ENCODE measurements at regions not wholly inside any gene's neighbourhood (a gene's known extent, or its start where the extent isn't known, plus 50 kb on each side); places are given as distances from the start of the nearest gene placed in this dataset.

DNA sequence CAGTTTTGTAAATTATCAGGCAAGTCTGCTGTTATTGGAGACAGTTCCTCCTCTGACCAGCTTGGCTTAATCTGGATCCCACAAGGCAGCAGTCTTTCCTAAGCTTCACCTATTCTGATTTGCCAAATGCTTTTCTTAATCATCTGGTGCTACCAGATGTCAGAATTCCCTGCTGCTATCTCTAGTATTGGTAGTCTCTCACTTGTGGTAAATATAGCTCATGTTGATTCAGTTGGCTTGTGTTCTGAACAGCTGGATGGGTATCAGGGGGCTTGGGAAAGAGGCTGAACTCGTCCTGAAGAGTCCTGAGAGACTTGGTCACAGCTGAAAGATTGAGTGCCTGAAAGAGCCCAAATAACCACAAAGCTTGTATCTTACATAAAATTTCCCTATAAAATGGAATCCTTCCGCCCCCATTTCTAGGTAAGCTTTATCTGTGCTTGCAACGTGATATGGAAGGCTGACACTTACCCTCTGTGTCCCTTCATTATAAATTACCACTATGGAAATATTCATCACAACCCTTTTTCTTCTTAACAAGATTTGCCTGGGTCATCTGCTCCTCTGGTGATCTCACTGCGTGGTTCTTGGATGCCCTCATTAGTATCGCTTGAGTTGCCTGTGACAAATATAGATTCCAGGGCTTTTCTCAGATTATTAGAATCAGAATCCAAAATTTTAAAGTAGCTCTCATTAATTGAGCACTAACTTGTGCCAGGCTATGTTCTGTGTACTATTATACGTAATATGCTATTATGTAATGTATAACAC is 104.1 kb upstream of the GPRIN3 start:
- no peak overlapping the region for H3K4me3 ChIP-seq (ENCODE audit: low read depth, low read length)
- TF ChIP-seq, protein P1, sequence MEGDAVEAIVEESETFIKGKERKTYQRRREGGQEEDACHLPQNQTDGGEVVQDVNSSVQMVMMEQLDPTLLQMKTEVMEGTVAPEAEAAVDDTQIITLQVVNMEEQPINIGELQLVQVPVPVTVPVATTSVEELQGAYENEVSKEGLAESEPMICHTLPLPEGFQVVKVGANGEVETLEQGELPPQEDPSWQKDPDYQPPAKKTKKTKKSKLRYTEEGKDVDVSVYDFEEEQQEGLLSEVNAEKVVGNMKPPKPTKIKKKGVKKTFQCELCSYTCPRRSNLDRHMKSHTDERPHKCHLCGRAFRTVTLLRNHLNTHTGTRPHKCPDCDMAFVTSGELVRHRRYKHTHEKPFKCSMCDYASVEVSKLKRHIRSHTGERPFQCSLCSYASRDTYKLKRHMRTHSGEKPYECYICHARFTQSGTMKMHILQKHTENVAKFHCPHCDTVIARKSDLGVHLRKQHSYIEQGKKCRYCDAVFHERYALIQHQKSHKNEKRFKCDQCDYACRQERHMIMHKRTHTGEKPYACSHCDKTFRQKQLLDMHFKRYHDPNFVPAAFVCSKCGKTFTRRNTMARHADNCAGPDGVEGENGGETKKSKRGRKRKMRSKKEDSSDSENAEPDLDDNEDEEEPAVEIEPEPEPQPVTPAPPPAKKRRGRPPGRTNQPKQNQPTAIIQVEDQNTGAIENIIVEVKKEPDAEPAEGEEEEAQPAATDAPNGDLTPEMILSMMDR (conservative IDR thresholded peaks at IDR 0.05; ENCODE audit: low read depth, low read length), result no peak
- DNase-seq (ENCODE audit: low read depth), result no peak

DNA sequence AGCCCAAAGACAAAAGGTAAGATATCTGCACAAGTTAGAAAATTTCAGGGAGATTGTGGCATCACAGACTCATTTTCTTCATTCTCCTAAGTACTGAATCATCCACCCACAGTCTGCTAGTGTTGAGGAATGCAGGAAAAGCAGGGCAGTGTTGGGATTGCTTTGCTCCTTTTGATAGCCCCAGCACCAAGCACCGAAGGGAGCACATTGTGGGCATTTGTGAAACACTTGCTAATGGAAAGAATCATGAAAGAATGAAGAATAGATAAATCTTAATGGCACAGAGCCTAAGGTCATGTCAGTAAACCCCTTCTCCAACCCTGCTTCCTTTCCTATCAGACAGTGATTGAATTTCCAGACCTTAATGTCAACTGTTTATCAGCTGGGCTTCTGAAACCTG is 103.1 kb upstream of the GPRIN3 start:
- H3K4me3 ChIP-seq (ENCODE audit: low read depth, low read length), result no peak overlapping the region
- TF ChIP-seq, protein P1 (conservative IDR thresholded peaks at IDR 0.05; ENCODE audit: low read depth, low read length), result no peak
- DNase-seq (ENCODE audit: low read depth), result peak; percentile 45

DNA sequence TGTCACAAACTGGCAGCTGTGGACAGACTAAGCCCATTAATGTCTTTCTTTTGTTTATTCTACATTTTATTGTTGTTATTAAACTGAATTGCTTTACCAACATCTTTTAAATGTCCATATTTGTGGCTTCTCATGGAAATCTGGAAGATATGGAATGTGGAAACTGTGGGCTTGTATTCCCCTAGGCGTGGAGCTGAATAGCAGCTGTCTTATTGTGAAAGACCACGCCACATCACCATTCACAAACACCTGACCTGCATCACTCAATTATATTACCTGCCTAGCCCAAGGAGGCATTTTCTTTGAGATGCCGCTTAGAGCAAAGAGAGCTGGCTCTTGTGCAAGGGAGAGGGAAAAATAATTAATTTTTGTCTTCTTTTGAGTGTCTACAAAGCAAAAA is 96.9 kb upstream of the GPRIN3 start:
- no peak for DNase-seq (ENCODE audit: low read depth)
- H3K4me3 ChIP-seq (ENCODE audit: low read depth, low read length), result no peak overlapping the region
- TF ChIP-seq, protein P1 (conservative IDR thresholded peaks at IDR 0.05; ENCODE audit: low read depth, low read length), result no peak

DNA sequence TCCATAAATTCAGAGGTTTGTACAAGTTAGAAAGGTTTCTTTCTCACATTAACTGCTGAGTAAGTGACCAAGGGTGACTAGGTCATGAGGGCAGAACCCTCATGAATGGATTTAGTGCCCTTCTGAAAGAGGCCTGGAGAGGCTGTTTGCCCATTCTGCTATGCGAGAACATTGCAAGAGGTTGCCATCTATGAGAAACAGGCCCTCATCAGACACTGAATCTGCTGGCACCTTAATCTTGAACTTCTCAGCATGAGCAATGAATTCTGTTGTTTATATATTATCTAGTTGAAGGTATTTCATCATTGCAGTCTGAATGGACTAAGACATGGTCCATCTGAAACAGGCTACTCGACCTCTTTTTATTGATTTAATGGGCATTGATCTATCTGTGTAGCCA is 96.2 kb upstream of the GPRIN3 start:
- TF ChIP-seq, protein P1 (conservative IDR thresholded peaks at IDR 0.05; ENCODE audit: low read depth, low read length), result no peak
- H3K4me3 ChIP-seq (ENCODE audit: low read depth, low read length), result no peak overlapping the region
- no peak for DNase-seq (ENCODE audit: low read depth)

DNA sequence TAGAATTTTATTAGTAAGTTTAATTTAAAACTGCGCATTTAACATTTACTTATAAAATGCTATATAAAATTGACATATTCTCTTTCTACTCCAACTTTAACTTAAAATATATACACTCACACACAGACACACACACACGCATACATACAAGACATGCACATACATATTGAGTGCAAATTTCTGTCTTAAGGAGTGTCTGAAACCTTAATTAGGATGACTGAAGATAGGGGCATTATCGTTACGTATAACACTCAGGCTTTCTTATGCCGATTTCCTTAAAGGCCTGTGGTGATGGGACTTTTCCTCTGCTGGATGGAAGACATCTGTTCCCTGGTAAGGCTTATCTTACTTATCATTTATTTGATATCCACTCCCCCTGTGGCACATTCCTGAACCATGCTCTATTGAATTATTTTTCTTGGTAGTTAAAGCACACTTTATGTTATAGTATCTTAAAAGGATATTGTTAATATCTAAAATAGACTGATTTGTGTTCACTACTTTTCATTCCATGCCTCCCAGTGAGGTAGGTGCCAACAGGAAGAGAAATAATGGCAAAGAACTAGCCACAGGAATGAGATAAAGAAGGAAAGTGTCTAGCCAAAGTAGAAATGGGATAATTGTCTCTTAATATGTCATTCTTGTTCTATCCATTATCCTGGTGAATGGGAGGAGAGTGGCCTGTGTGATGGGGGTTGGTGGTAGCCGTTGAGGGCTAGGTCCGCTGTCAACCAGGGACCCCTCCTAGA is 92.9 kb upstream of the GPRIN3 start:
- TF ChIP-seq, protein P1 (conservative IDR thresholded peaks at IDR 0.05; ENCODE audit: low read depth, low read length), result no peak
- DNase-seq (ENCODE audit: low read depth), result no peak
- H3K4me3 ChIP-seq (ENCODE audit: low read depth, low read length), result no peak overlapping the region

DNA sequence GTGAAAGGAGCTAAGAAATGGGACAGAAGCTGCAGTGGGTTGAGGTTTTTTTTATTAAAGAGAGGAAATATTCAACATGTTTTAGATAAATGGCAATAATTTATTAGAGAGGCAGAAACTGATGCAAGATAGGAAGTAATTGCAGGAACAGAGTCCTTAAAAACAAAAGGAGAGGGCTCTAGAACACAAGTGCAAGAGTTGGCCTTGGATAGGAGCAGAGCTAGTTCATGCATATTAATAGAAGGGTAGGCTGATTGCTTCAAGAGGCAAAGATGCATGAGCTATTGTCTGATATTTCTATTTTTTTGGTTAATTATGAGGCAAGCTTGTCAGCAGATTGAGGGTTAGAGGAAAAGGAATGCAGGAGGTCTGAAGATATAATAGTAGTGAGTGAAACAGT is 91.0 kb upstream of the GPRIN3 start:
- no peak for DNase-seq (ENCODE audit: low read depth)
- TF ChIP-seq, protein P1 (conservative IDR thresholded peaks at IDR 0.05; ENCODE audit: low read depth, low read length), result no peak
- no peak overlapping the region for H3K4me3 ChIP-seq (ENCODE audit: low read depth, low read length)
